Osteocyte (in vitro differentiated cells): ENCODE measurements at regions not wholly inside any gene's neighbourhood (a gene's known extent, or its start where the extent isn't known, plus 50 kb on each side); places are given as distances from the start of the nearest gene placed in this dataset.

Source experiments
- DNase-seq: peaks from one replicate; pipeline ENCODE4 v3.0.0; 2021; ENCODE audit warnings: mixed read lengths; ENCODE audit not compliant: unreplicated experiment; ENCODE audit errors: extremely low spot score
- H3K27ac Mint-ChIP-seq: one replicate; pipeline ENCODE4 v1.8.0; 2021; ENCODE audit warnings: mild to moderate bottlenecking, mixed read lengths; ENCODE audit not compliant: unreplicated experiment
- H3K27me3 Mint-ChIP-seq: one replicate; pipeline ENCODE4 v1.8.0; 2021; ENCODE audit warnings: mixed read lengths; ENCODE audit not compliant: unreplicated experiment
- H3K36me3 Mint-ChIP-seq: one replicate; pipeline ENCODE4 v1.8.0; 2021; ENCODE audit warnings: mixed read lengths; ENCODE audit not compliant: unreplicated experiment
- H3K4me1 Mint-ChIP-seq: one replicate; pipeline ENCODE4 v1.8.0; 2021; ENCODE audit warnings: mixed read lengths; ENCODE audit not compliant: unreplicated experiment
- H3K4me3 Mint-ChIP-seq: one replicate; pipeline ENCODE4 v1.8.0; 2021; ENCODE audit warnings: mild to moderate bottlenecking, moderate library complexity, mixed read lengths; ENCODE audit not compliant: unreplicated experiment
- H3K9me3 Mint-ChIP-seq: one replicate; pipeline ENCODE4 v1.8.0; 2021; ENCODE audit warnings: mixed read lengths; ENCODE audit not compliant: unreplicated experiment
- CTCF ChIP-seq: fragments of 200-600 bp; sonication (generic); IDR thresholded peaks from 2 replicates; pipeline ENCODE4 v1.5.0; 2021; ENCODE audit warnings: antibody characterized with exemption, mild to moderate bottlenecking, moderate library complexity

- Mint-ChIP-seq H3K36me3 (peaks cover 2% of the 10 kb centered on the region), H3K4me3 (no peak overlapping the region), H3K27ac (no peak overlapping the region), H3K9me3 (peaks cover 17% of the 10 kb centered on the region), H3K27me3 (no peaks in the 10 kb centered on the region), H3K4me1 (no peaks in the 10 kb centered on the region)
- DNase-seq = no peak
- no peak for TF ChIP-seq CTCF
Observed at GRCh38 chr13:85638815-85639393, 160.3 kb downstream of the SLITRK6 start.

GRCh38 chr13:85638265-85638664, 161.0 kb downstream of the SLITRK6 start:
- Mint-ChIP-seq H3K27me3 (no peaks in the 10 kb centered on the region), H3K27ac (no peak overlapping the region), H3K9me3 (peaks cover 17% of the 10 kb centered on the region), H3K4me3 (no peak overlapping the region), H3K36me3 (peaks cover 2% of the 10 kb centered on the region), H3K4me1 (no peaks in the 10 kb centered on the region)
- no peak for TF ChIP-seq CTCF
- no peak for DNase-seq

- Mint-ChIP-seq H3K4me3 (no peak overlapping the region), H3K4me1 (peaks cover 21% of the 10 kb centered on the region), H3K36me3 (no peaks in the 10 kb centered on the region), H3K9me3 (no peaks in the 10 kb centered on the region), H3K27me3 (no peaks in the 10 kb centered on the region), H3K27ac (no peak overlapping the region)
- no peak for DNase-seq
- no peak for TF ChIP-seq CTCF
Observed at GRCh38 chr13:85632526-85633195, 166.6 kb downstream of the SLITRK6 start.

GRCh38 chr13:85631801-85632200, 167.4 kb downstream of the SLITRK6 start:
- Mint-ChIP-seq H3K4me1 (peaks cover 21% of the 10 kb centered on the region), H3K4me3 (no peak overlapping the region), H3K36me3 (no peaks in the 10 kb centered on the region), H3K9me3 (no peaks in the 10 kb centered on the region), H3K27ac (no peak overlapping the region), H3K27me3 (no peaks in the 10 kb centered on the region)
- DNase-seq = no peak
- no peak for TF ChIP-seq CTCF

- DNase-seq = no peak
- no peak overlapping the region for H3K27ac Mint-ChIP-seq
- H3K27me3 Mint-ChIP-seq = no peaks in the 10 kb centered on the region
- H3K9me3 Mint-ChIP-seq = no peaks in the 10 kb centered on the region
- no peaks in the 10 kb centered on the region for H3K36me3 Mint-ChIP-seq
- no peak for TF ChIP-seq CTCF
- no peak overlapping the region for H3K4me3 Mint-ChIP-seq
- H3K4me1 Mint-ChIP-seq = peaks cover 21% of the 10 kb centered on the region
Observed at GRCh38 chr13:85626603-85627002, 172.6 kb downstream of the SLITRK6 start.
